ENCODE measurements at regions not wholly inside any gene's neighbourhood (a gene's known extent, or its start where the extent isn't known, plus 50 kb on each side); places are given as distances from the start of the nearest gene placed in this dataset.

- Mint-ChIP-seq H3K27me3 (ENCODE audit: low read depth) (no peaks in the 10 kb centered on the region), H3K36me3 (ENCODE audit: low read depth) (no peaks in the 10 kb centered on the region), H3K27ac (no peak overlapping the region), H3K9me3 (peaks cover 4% of the 10 kb centered on the region), H3K4me3 (no peak overlapping the region), H3K4me1 (ENCODE audit: low read depth) (peaks cover 2% of the 10 kb centered on the region)
Observed at GRCh38 chr14:98290596-98290995, 981.4 kb downstream of the BCL11B start.

- Mint-ChIP-seq H3K4me3 (no peak overlapping the region), H3K36me3 (ENCODE audit: low read depth) (no peaks in the 10 kb centered on the region), H3K27ac (no peak overlapping the region), H3K4me1 (ENCODE audit: low read depth) (peaks cover 2% of the 10 kb centered on the region), H3K9me3 (no peaks in the 10 kb centered on the region), H3K27me3 (ENCODE audit: low read depth) (no peaks in the 10 kb centered on the region)
Observed at GRCh38 chr14:98292191-98292590, 979.8 kb downstream of the BCL11B start.

GRCh38 chr14:98293576-98293975 lies 978.4 kb downstream of the BCL11B start:
- peaks cover 2% of the 10 kb centered on the region for H3K4me1 Mint-ChIP-seq (ENCODE audit: low read depth)
- H3K27ac Mint-ChIP-seq: no peak overlapping the region

GRCh38 chr14:98296895-98297294 lies 975.1 kb downstream of the BCL11B start:
- H3K9me3 Mint-ChIP-seq: no peaks in the 10 kb centered on the region
- H3K27ac Mint-ChIP-seq: no peak overlapping the region
- peaks cover 2% of the 10 kb centered on the region for H3K4me1 Mint-ChIP-seq (ENCODE audit: low read depth)
- no peak overlapping the region for H3K4me3 Mint-ChIP-seq
- H3K36me3 Mint-ChIP-seq (ENCODE audit: low read depth): no peaks in the 10 kb centered on the region
- H3K27me3 Mint-ChIP-seq (ENCODE audit: low read depth): no peaks in the 10 kb centered on the region

More at GRCh38 chr14:98293576-98293975, 978.4 kb downstream of the BCL11B start:
- Mint-ChIP-seq H3K27me3 (ENCODE audit: low read depth) (no peaks in the 10 kb centered on the region), H3K4me3 (no peak overlapping the region), H3K9me3 (no peaks in the 10 kb centered on the region), H3K36me3 (ENCODE audit: low read depth) (no peaks in the 10 kb centered on the region)

GRCh38 chr14:98297567-98297966 lies 974.4 kb downstream of the BCL11B start:
- Mint-ChIP-seq H3K4me3 (no peak overlapping the region), H3K36me3 (ENCODE audit: low read depth) (no peaks in the 10 kb centered on the region), H3K27me3 (ENCODE audit: low read depth) (no peaks in the 10 kb centered on the region), H3K4me1 (ENCODE audit: low read depth) (no peaks in the 10 kb centered on the region), H3K9me3 (no peaks in the 10 kb centered on the region), H3K27ac (no peak overlapping the region)

- Mint-ChIP-seq H3K27ac (no peak overlapping the region), H3K4me3 (no peak overlapping the region), H3K9me3 (no peaks in the 10 kb centered on the region), H3K4me1 (ENCODE audit: low read depth) (no peaks in the 10 kb centered on the region), H3K36me3 (ENCODE audit: low read depth) (no peaks in the 10 kb centered on the region), H3K27me3 (ENCODE audit: low read depth) (no peaks in the 10 kb centered on the region)
Observed at GRCh38 chr14:98298481-98299244, 973.3 kb downstream of the BCL11B start.

- Mint-ChIP-seq H3K9me3 (peaks cover 3% of the 10 kb centered on the region), H3K4me3 (no peak overlapping the region), H3K36me3 (ENCODE audit: low read depth) (no peaks in the 10 kb centered on the region), H3K4me1 (ENCODE audit: low read depth) (no peaks in the 10 kb centered on the region), H3K27me3 (ENCODE audit: low read depth) (no peaks in the 10 kb centered on the region), H3K27ac (no peak overlapping the region)
Observed at GRCh38 chr14:98301681-98302080, 970.3 kb downstream of the BCL11B start.

- no peak overlapping the region for H3K4me3 Mint-ChIP-seq
- H3K4me1 Mint-ChIP-seq (ENCODE audit: low read depth): no peaks in the 10 kb centered on the region
- no peak overlapping the region for H3K27ac Mint-ChIP-seq
- peaks cover 3% of the 10 kb centered on the region for H3K9me3 Mint-ChIP-seq
- H3K36me3 Mint-ChIP-seq (ENCODE audit: low read depth): no peaks in the 10 kb centered on the region
- H3K27me3 Mint-ChIP-seq (ENCODE audit: low read depth): no peaks in the 10 kb centered on the region
Observed at GRCh38 chr14:98304574-98304973, 967.4 kb downstream of the BCL11B start.

- no peaks in the 10 kb centered on the region for H3K27me3 Mint-ChIP-seq (ENCODE audit: low read depth)
- H3K4me3 Mint-ChIP-seq: no peak overlapping the region
- no peak overlapping the region for H3K27ac Mint-ChIP-seq
- H3K9me3 Mint-ChIP-seq: peaks cover 14% of the 10 kb centered on the region
- no peaks in the 10 kb centered on the region for H3K36me3 Mint-ChIP-seq (ENCODE audit: low read depth)
- H3K4me1 Mint-ChIP-seq (ENCODE audit: low read depth): no peaks in the 10 kb centered on the region
Observed at GRCh38 chr14:98309591-98309990, 962.4 kb downstream of the BCL11B start.

- no peaks in the 10 kb centered on the region for H3K36me3 Mint-ChIP-seq (ENCODE audit: low read depth)
Observed at GRCh38 chr14:98312006-98312405, 960.0 kb downstream of the BCL11B start.

GRCh38 chr14:98321841-98322240 lies 950.2 kb downstream of the BCL11B start:
- Mint-ChIP-seq H3K9me3 (peaks cover 35% of the 10 kb centered on the region), H3K27ac (no peak overlapping the region), H3K4me1 (ENCODE audit: low read depth) (peaks cover 6% of the 10 kb centered on the region), H3K36me3 (ENCODE audit: low read depth) (peaks cover 2% of the 10 kb centered on the region), H3K4me3 (no peak overlapping the region), H3K27me3 (ENCODE audit: low read depth) (no peaks in the 10 kb centered on the region)

More at GRCh38 chr14:98312006-98312405, 960.0 kb downstream of the BCL11B start:
- H3K27me3 Mint-ChIP-seq (ENCODE audit: low read depth): no peaks in the 10 kb centered on the region
- H3K4me1 Mint-ChIP-seq (ENCODE audit: low read depth): no peaks in the 10 kb centered on the region
- no peak overlapping the region for H3K4me3 Mint-ChIP-seq
- H3K27ac Mint-ChIP-seq: no peak overlapping the region
- peaks cover 11% of the 10 kb centered on the region for H3K9me3 Mint-ChIP-seq

- peaks cover 37% of the 10 kb centered on the region for H3K9me3 Mint-ChIP-seq
- no peak overlapping the region for H3K27ac Mint-ChIP-seq
- H3K4me1 Mint-ChIP-seq (ENCODE audit: low read depth): peaks cover 6% of the 10 kb centered on the region
- no peak overlapping the region for H3K4me3 Mint-ChIP-seq
- no peaks in the 10 kb centered on the region for H3K27me3 Mint-ChIP-seq (ENCODE audit: low read depth)
- peaks cover 2% of the 10 kb centered on the region for H3K36me3 Mint-ChIP-seq (ENCODE audit: low read depth)
Observed at GRCh38 chr14:98323836-98324235, 948.2 kb downstream of the BCL11B start.

GRCh38 chr14:98325761-98326160 lies 946.2 kb downstream of the BCL11B start:
- Mint-ChIP-seq H3K36me3 (ENCODE audit: low read depth) (peaks cover 2% of the 10 kb centered on the region), H3K27ac (no peak overlapping the region), H3K27me3 (ENCODE audit: low read depth) (no peaks in the 10 kb centered on the region), H3K4me1 (ENCODE audit: low read depth) (peaks cover 6% of the 10 kb centered on the region), H3K9me3 (peaks cover 29% of the 10 kb centered on the region), H3K4me3 (no peak overlapping the region)

- H3K36me3 Mint-ChIP-seq (ENCODE audit: low read depth): peaks cover 2% of the 10 kb centered on the region
- H3K4me1 Mint-ChIP-seq (ENCODE audit: low read depth): no peaks in the 10 kb centered on the region
- H3K9me3 Mint-ChIP-seq: peaks cover 19% of the 10 kb centered on the region
- no peak overlapping the region for H3K27ac Mint-ChIP-seq
- no peaks in the 10 kb centered on the region for H3K27me3 Mint-ChIP-seq (ENCODE audit: low read depth)
- no peak overlapping the region for H3K4me3 Mint-ChIP-seq
Observed at GRCh38 chr14:98328496-98328895, 943.5 kb downstream of the BCL11B start.

GRCh38 chr14:98334186-98334585 lies 937.8 kb downstream of the BCL11B start:
- Mint-ChIP-seq H3K4me3 (no peak overlapping the region), H3K4me1 (ENCODE audit: low read depth) (no peaks in the 10 kb centered on the region), H3K27ac (no peak overlapping the region), H3K36me3 (ENCODE audit: low read depth) (no peaks in the 10 kb centered on the region), H3K9me3 (peaks cover 6% of the 10 kb centered on the region), H3K27me3 (ENCODE audit: low read depth) (no peaks in the 10 kb centered on the region)

Measured in T-helper 1 cell treated with Interleukin-12 subunit alpha and Interleukin-12 subunit beta and Interleukin-4 antibody, amounts not matched to agents 30 μg/mL and 1 μg/mL, for 36 hours (primary cell).